Stimulated activated CD4-positive, alpha-beta T cell treated with anti-CD3 and anti-CD28 coated beads, Interleukin-1b, Interleukin-23, amount 100 ng/mL, for 48 hours (primary cell): ENCODE measurements at regions not wholly inside any gene's neighbourhood (a gene's known extent, or its start where the extent isn't known, plus 50 kb on each side); places are given as distances from the start of the nearest gene placed in this dataset.
"Not testable (repeated sequence)": the region's sequence is repeated elsewhere in the genome, so short reads cannot be mapped to it uniquely, and the experiment has no call there.

Experiments
- DNase-seq: peaks from one replicate; pipeline ENCODE4 v3.0.0-alpha.2; 2020

DNA sequence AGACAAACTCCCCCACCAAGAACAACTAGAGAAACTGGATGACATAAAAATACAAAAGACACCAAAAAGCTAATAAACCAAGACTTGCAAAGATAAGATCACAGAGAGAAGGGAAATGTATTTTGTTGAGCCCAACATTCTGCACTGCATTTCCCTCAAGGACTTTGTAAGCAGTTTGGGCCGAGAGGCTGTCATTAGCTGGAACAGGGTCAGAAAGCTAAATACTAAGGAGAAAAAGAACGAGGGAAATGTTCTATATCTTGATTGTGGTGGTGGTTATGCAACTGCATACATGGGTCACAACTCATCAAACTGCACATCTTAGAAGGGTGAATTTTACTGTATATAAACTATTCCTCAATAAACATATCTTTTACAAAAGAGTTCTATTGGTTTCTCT lies 315.0 kb downstream of the IPMK start:
- DNase-seq: no peak

DNA sequence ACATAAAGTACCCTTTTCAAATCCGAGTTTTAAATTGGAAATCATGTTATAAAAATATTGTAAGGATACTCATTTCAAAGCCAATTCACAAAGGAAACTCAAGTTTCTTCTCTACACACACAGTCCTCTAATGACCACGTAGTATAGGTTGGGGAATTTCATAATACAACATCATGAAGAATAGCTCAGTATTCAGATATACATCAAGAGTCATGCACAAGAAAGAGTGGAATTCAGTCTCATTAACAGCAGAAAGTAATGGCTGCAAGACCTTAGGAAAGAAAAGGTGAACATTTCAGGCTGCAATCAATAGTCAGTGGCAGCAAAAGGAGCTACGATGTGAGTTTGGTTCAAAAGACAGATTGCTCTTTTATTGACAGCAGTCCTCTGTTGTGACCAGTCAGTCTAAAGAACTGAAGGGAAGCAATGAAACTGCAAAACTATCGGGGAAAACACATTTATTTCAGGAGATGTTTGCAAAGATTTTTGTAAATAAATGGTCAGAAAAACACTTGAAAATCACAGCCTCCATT lies 317.2 kb downstream of the IPMK start:
- DNase-seq: no peak

DNA sequence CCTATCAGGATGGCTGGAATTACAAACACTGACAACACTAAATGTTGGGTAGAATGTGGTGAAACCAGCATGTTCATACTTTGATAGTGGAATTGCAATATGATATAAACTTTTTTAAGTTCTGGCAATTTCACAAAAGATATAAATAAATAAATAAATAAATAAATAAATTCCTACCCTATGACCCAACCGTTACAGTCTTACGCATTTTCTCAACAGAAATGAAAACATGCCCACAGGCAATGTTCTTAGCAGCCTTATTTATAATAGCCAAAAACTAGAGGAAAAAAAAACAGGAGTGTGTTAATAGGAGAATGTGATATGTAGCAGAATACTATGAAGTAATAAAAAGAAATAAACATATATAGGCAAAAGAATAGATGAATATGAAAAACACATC lies 318.9 kb downstream of the IPMK start:
- no peak for DNase-seq

DNA sequence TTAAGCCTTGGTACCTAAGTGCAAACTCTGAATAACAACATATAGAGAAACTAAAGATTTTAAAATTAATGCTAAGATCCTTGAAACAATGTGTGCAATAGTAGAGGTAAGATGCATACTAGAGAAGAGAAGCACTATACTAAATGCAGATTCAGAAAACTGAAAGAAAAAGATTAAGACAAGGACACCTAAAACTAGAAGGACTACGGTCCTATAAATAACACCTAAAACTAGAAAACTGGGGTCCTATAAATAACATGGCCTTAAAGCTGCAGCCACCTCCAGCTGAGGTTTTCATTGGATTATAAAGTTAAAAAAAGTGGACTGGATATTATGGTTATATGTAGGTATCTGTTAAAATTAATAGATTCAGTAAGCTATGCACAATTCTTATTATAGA lies 320.9 kb downstream of the IPMK start:
- DNase-seq: no peak

DNA sequence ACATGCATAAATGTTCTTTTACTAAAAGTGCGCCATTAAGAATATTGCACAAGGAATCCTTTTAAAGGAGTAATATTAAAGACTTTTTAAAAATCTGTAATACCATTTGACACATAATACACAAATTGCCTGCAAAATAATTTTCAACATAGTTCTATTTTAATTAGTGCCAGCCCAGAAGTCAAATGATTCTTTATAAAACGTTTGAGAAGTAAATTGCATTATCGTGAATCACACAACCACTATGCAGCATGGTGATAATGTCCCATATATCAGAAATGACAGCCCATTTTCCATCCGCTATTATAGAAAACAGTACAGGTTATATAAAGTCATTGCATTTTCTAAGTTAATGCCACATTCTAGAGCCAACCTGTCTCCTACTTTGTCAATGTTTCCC lies 324.0 kb downstream of the IPMK start:
- no peak for DNase-seq

DNA sequence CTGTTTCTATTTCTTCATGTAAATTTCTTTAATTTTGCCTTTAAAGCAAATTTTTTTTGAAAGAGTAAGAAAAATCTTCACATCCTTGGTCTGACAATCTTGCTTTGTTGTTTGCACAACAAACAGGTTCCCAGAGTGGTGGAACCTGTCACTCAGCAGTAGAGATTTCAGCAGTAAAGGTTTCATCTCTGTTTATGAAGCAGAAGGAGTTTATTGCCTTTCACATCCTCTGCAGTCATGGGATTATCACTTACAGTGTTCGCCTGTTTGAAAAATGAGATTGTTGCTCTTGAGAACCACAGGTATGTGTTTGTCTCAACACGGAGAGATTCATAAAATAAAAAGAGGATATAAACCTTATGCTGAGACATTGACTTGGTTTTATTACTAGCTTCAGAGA lies 342.6 kb downstream of the IPMK start:
- no peak for DNase-seq

DNA sequence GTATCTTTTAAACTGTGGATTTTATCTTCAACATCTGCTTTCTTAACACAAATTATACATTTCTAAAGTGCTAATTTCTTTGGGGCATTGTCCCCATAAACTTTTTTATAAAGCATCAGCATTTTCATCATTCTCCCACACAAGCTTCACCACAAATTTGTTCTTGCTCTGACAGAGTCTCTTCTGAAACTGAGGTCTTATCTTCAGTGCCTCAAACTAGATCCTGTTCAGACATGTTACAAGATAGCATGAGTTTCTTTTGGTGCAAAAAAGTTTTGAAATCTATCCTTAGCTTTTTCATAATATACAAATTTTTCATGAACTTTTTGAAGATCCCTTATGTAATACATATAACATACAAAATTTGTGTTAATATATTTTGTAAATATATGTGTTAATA lies 346.6 kb downstream of the IPMK start:
- no peak for DNase-seq

DNA sequence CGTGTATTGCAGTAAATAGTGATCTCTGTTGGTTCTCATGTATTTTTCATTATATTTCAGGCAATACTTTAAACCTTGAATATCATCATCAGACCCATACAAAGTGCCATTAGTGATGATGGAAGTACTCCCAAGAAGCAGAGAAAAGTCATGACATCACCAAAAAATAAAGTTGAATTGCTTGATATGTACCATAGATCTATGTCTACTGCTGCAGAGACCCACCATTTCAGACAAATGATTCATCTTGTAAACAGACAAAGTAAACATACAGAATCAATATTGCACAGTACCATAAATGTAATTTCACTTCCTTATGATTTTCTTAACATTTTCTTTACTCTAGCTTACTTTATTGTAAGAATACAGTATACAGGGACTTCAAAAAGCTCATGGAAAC lies 347.8 kb downstream of the IPMK start:
- no peak for DNase-seq

DNA sequence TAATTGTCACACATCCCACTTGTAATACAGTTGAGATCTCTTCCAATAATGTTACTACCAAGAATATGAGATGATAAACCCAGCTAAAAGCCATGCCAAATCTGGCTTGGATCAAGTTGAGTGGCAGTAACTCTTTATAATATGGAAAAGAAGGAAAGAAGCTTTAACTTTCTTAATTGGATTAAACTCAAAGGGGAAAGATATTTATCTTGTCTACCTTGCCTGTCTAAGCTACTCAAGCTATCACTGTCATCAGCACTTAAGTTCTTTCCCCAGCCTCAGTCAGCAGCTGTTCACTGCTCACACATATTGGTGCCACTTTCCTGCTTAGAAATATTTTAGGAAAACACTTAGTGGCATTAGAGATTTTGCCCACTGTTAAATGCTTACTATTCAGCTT lies 350.7 kb downstream of the IPMK start:
- no peak for DNase-seq

DNA sequence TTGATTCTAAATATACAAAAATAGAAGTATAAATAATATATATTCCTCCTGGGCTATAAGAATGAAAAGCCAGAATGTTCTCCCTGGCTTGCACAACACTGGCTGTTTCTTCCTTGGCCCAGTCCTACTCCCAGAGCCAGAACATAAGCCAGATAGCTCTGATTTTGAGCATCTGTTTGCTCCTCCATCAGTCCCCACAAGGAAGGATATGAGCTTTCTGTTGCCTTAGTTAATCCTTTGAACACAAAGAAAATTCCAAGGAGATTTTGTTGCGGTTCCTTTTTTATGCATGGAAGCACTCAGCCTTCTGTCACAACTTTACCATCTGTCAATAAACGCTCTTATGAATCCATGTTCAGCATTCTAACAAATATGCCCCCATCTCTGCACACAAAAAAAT lies 361.8 kb downstream of the IPMK start:
- no peak for DNase-seq

DNA sequence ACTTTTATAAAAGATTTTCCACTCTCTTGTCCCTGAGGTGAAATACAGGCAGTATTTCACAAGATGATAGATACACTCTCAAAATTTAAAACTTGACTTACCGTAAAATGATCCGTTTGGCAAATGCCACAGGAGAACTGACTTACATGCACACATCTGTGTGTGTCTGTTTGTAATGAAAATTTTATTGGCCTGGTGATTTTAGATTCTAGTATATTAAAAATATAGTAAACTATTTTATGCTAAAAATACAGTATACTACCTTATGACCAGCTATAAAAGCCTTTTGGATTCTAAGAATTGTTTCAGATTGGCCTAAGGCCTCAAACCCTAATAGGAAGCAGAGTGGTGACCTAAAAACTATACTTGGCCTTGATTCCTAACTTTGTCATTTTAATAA lies 362.7 kb downstream of the IPMK start:
- no peak for DNase-seq

DNA sequence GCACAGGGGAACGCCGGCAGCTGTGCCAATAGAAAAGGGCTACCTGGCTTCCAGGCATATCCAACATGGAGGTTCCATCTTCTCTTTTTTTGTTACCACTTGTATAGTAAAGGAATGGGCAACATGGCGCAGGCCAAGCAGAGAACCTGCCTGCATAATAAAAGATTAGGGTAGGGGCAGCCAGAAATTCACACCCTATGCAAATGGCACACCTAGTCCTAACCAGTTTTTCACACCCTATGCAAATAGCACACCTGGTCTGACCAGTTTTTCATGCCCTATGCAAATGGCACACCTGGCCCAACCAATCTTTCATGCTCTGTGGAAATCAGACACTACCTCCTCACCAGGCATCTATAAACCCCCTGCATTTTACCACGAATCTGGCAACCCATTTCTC lies 369.5 kb downstream of the IPMK start:
- DNase-seq: no peak

DNA sequence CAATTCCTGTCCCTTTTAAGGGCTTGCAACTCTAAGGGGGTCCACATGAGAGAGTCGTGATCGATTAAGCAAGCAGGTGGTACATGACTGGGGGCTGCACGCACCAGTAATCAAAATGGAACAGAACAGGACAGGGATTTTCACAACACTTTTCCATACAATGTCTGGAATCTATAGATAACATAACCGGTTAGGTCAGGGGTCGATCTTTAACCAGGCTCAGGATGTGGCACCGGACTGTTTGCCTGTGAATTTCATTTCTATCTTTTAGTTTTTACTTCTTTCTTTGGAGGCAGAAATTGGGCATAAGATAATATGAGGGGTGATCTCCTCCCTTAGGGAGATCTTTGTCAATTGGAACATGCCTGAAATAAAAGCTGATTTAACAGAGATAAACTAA lies 370.1 kb downstream of the IPMK start:
- no peak for DNase-seq

DNA sequence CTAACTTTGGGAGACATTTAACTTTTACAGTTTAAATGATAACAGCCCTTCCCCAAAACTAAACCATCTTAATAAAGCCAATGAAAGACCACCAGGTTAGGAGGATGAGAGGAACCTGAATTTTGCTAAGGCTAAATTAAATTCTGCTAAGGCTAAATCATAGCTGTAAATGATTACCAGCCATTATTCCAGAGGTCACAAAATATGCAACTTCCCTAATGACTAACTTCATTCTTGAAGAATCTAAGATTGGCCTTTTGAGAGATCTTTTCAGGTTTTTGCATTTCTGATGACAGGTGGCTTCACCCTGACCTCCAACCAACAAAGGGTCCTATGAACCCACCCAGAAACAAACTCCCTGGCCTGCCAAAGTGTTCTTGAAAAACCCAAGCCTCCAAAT lies 373.3 kb downstream of the IPMK start:
- DNase-seq: no peak

DNA sequence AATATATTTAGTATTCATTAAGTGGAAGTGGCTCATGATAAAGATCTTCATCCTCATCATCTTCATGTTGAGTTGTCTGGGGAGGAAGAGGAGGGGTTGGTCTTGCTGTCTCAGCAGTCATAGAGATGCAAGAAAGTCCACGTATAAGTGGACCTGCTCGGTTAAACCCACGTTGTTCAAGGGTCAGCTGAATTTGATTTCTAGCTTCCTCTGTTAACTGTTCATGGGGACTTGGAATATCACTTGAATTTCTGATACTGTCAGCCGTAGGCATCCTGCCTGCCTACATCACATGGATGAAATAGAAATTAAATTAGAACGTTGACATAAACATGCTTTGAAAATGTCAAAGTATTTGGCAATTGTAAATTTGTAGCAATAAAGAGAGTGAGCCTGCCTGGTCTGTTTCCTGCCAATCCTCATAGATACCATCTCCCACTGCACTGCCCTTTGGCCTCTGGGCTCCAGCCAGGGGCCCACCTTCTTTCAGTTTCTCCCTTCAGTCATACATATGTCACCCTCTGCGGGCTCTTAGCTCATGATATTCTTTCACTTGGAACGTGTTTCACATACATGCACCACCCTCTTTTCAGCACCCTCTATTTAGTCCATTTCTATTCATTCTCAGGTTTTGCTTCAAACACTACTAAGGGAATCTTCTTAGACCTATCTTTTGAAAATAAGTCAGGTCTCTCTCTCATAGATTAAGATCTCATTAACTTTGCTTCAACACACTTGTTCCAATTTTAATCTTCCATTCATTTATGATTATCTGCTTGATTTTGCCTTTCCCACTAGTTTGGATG lies 376.3 kb downstream of the IPMK start:
- DNase-seq: no peak

DNA sequence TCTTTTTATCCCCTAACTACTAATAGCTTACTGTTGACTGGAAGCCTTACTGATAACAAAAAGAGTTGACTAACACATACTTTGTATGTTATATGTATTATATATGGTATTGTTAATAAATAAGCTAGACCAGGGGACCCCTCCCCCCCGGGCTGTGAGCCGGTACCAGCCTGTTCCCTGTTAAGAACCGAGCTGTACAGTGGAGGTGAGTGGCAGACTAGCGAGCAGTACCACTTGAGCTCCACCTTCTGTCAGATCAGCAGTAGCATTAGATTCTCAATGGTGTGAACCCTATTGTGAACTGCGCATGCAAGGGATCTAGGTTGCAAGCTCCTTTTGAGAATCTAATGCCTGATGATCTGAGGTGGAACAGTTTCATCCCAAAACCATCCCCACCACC lies 377.0 kb downstream of the IPMK start:
- DNase-seq: no peak

DNA sequence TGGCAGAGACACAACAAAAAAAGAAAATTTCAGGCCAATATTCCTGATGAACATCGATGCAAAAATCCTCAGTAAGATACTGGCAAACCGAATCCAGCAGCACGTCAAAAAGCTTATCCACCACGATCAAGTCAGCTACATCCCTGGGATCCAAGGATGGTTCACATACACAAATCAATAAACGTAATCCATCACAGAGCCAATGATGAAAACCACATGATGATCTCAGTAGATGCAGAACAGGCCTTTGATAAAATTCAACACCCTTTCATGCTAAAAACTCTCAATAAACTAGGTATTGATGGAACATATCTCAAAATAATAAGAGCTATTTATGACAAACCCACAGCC lies 382.1 kb downstream of the IPMK start:
- DNase-seq: not testable (repeated sequence)

DNA sequence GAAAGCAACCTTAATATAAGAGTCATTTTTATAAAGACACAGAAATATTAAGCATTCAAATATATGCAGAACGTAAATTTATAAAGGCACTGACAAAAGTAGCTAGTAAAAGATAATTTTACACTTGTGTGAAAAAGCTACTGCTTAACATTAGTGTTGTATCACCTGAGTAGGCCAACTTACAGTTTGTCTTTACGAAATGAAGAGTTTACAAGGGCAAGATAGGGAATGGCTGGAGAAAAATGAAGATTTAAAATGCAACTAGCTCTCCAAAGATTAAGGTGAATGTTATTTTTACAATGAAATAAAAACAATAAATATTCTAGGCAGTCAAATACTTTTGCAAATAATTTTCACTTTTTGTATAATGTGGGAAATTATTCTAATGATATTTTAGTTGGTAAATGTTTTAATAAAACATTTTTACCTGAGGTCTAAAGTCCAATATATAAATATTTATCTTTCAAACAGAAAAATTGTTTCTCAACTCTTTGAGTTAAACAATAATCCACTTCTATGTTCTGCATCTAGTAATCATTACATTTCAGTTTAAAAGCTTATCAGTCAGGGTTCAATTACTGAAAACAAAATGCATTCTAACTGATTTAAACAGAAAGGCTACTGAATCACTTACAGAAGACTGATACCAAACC lies 382.6 kb downstream of the IPMK start:
- DNase-seq: no peak

DNA sequence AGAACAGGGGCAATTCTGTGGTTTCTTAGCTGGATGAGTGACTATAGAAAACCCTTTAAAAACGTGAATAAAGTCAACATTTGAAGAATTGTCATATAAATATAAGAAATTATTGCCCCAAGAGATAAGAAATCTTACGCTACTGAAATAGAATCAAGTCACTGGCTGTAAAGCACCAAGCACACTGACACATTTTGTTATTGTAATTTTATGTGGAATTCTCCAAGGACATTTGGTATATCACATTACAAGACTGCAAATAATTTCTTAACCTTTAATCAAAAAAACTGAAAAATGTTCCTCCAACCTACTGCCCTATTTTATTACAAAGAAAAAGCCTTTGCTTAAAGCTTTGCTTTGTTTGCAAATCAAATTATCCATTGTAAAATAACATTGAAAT lies 383.3 kb downstream of the IPMK start:
- DNase-seq: no peak

DNA sequence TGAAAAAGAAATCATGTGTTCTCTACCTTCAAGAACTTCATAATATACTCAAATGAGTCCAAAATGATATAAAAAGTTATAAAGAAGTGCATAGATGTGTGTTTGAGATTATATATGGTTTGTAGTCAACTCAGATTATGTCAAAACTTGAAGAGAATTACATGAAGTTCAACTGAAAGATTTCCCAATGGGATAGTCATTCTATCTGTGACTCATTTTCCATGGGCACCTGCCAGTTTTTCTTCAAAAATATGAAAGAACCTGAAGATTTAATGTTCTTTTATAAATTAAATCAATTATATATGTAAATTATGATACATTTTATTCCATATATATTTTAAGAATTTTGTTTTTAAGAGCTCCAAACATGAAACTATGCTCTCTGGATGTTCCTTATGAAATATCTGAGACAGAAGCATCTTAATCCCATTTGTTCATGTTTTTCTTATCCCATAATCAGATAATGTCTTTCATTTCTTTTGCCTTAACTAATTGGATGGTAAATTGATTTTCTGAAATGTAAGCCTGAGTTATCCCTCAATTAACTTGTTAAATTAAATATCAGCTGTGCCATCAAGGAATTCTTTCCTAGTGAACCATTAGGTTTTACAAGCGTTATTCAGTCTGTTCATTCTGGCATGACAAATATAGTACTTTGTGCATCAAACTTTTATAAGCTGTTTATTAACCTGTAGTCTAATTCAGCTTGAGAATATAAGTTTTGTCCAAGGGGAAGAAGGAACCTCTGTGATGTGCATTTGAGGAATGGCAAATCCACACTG lies 387.1 kb downstream of the IPMK start:
- DNase-seq: no peak

DNA sequence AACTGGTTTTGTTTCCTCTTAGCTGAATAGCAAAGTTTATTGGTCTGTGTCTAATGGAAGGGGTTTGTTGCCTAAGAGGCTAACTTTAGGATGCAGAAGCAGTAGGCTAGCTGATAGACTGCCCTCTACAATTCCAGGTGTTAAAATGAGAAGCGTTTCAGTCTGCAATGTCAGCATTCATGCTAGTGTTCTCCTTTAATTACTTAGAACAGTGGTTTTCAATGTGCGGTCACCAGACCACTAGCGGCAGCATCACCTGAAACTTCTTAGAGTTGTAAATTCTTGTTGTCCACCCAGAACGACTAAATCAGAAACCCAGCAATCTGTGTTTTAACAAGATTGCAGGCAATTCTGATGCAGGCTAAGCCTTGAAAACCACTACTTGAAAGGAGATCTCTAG lies 392.9 kb downstream of the IPMK start:
- DNase-seq: no peak

DNA sequence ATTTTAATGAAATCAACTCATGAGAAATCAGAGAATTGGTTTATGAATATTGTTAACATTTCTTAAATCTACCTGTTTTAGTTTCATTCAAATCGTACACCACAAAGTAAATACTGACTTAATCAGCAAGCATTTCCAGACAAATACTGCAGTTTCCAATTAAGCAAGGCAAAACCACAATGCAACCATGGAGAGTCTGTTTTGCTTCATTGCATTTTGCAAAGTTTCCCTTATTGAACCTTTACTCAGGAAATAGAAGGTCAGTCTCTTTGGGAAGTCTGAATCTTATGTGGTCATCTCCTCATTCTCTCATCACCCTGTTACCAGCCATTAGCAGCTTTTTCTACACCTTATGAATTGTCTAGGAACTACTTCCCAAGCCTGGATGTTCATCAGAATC lies 400.5 kb downstream of the IPMK start:
- DNase-seq: no peak

DNA sequence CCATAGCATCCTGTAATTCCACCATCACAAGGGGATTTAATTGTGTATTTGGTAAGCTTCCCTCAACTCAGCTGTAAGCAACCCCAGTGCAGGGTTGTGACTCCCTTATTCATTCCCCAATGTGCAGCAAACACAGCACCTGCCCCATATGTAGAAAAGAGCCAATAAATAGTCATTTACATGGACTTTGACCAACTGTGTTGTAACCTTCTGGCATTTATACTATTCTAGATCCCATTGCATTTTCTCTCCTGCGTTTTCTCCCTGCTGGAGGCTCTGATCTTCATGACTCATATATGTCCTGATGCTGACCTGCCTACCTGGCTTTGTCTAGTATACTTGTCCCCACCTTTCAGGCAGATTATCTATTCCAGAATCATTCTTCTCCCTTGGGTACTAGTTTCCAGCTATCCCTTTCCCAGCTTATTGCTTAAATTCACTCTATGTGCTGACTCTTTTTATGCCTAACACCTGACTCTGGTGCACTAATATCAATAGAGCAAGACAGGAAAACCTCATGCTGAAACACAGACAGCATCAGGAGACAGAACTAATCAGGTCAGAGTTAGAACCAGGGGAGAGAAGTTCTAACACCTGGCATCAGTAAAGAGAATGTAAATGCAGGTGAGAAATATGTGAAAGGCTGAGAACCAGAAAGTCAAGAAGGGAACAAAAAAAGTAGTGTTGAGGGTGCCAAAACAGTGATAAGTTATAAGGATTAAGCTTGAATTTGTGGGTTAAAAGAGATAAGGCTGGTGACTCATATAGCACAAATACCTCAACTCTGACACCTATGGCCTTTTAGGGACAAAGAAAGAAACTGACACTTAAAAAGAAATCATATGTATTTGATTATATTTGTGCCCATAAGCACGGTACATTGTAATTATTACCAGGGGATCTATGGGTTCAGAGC lies 402.7 kb downstream of the IPMK start:
- no peak for DNase-seq
